Fibroblast of lung (primary cell): ENCODE measurements at regions not wholly inside any gene's neighbourhood (a gene's known extent, or its start where the extent isn't known, plus 50 kb on each side); places are given as distances from the start of the nearest gene placed in this dataset.

Experiments used
- CTCF ChIP-seq, 2 donors: IDR thresholded peaks in 1 of 2; conservative IDR thresholded peaks in 1 of 2; 1 replicate in 1 of 2; 2 replicates in 1 of 2; pipeline ENCODE4 v1.5.1; 2011 to 2012; ENCODE audit warnings: low read length in 2 of 2, control low read depth in 1 of 2, inconsistent platforms in 1 of 2, low read depth in 1 of 2, mild to moderate bottlenecking in 1 of 2
- EZH2 ChIP-seq: IDR thresholded peaks from 2 replicates; pipeline ENCODE4 v1.5.1; 2012; ENCODE audit warnings: low read length, control low read depth, mild to moderate bottlenecking; ENCODE audit errors: missing control alignments

GRCh38 chr7:18116661-18117060 lies 89.0 kb upstream of the PRPS1L1 start:
- TF ChIP-seq CTCF (conservative IDR thresholded peaks at IDR 0.05 in 1 of 2, IDR thresholded peaks at IDR 0.05 in 1 of 2; ENCODE audit: low read depth in 1 of 2, low read length in 2 of 2) (no peak), EZH2 (no peak)
